SH-SY5Y (cell line): ENCODE measurements at regions not wholly inside any gene's neighbourhood (a gene's known extent, or its start where the extent isn't known, plus 50 kb on each side); places are given as distances from the start of the nearest gene placed in this dataset.

ENCODE experiments used
- GATA2 ChIP-seq: IDR thresholded peaks from 2 replicates; pipeline ENCODE4 v1.6.1; 2011; ENCODE audit warnings: mild to moderate bottlenecking, low read depth, low read length
- GATA3 ChIP-seq: IDR thresholded peaks from 2 replicates; pipeline ENCODE4 v1.6.1; 2011; ENCODE audit warnings: low read depth, mild to moderate bottlenecking, low read length, moderate library complexity

GRCh38 chr14:66224492-66225178 lies 261.5 kb upstream of the CCDC196 start:
- TF ChIP-seq GATA3 (no peak), GATA2 (no peak)
